ENCODE measurements at regions not wholly inside any gene's neighbourhood (a gene's known extent, or its start where the extent isn't known, plus 50 kb on each side); places are given as distances from the start of the nearest gene placed in this dataset.
A peak's percentile ranks its signal among the peaks of the same experiment; 100 is the strongest.

DNA sequence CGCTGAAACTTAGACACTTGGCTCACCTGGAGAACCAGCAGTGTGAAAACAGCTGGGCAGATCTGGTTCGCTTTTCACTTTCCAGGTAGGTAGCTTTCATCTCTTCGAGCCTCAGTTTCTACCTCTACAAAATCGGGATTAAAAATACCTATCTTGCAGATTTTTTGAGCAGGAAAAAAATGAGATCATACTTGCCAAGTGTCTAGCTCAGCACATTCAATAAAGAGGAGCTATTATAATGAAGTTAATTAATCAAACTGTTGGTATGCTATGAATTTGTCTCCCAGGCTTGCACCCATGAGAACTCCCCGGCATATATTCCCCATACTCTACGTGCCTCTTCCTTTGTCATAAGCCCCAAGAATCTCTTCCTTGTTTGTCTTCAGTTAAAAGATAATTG is 158.6 kb upstream of the LDB2 start:
- no peak for DNase-seq (ENCODE audit: low read depth)

DNA sequence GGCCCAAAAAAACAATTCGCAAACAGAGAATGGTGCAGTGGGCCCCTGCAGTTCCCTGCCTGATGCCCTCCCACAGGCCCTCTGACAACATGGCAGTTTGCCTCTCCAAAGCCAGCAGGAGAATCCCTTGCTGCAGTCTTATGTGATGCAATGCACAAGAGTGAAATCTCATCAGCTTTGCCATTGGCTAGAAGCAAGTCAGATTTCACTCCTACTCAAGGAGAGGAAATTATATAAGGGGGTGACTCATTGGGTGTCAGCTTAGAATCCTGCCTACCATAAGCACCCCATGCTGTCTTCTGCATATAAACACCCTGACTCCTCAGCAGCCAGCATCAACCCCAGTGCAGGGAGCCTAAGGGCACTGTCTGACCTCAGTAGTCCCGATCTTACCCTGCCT is 157.3 kb upstream of the LDB2 start:
- TF ChIP-seq CTCF (IDR thresholded peaks at IDR 0.05; ENCODE audit: insufficient read depth, low read length) = no peak
- peak; percentile 90 for DNase-seq (ENCODE audit: low read depth)
- no peak overlapping the region for H3K4me3 ChIP-seq (ENCODE audit: low read depth, low read length)

More for the DNA sequence above, 158.6 kb upstream of the LDB2 start:
- TF ChIP-seq CTCF (IDR thresholded peaks at IDR 0.05; ENCODE audit: insufficient read depth, low read length) = no peak
- H3K4me3 ChIP-seq (ENCODE audit: low read depth, low read length) = no peak overlapping the region

- TF ChIP-seq CTCF (IDR thresholded peaks at IDR 0.05; ENCODE audit: insufficient read depth, low read length) = no peak
- no peak for DNase-seq (ENCODE audit: low read depth)
- no peak overlapping the region for H3K4me3 ChIP-seq (ENCODE audit: low read depth, low read length)
Measured at GRCh38 chr4:17045866-17046265, 147.4 kb upstream of the LDB2 start.

GRCh38 chr4:17038510-17039176 is 140.2 kb upstream of the LDB2 start:
- no peak for TF ChIP-seq CTCF (IDR thresholded peaks at IDR 0.05; ENCODE audit: insufficient read depth, low read length)
- no peak for DNase-seq (ENCODE audit: low read depth)
- H3K4me3 ChIP-seq (ENCODE audit: low read depth, low read length) = no peak overlapping the region

- no peak overlapping the region for H3K4me3 ChIP-seq (ENCODE audit: low read depth, low read length)
- no peak for TF ChIP-seq CTCF (IDR thresholded peaks at IDR 0.05; ENCODE audit: insufficient read depth, low read length)
- peak; percentile 17 for DNase-seq (ENCODE audit: low read depth)
Measured at GRCh38 chr4:17033768-17034181, 135.3 kb upstream of the LDB2 start.

GRCh38 chr4:17033025-17033767 is 134.8 kb upstream of the LDB2 start:
- no peak overlapping the region for H3K4me3 ChIP-seq (ENCODE audit: low read depth, low read length)
- DNase-seq (ENCODE audit: low read depth) = peak; percentile 12
- no peak for TF ChIP-seq CTCF (IDR thresholded peaks at IDR 0.05; ENCODE audit: insufficient read depth, low read length)
